NCI-H1436 (cell line): ENCODE measurements at regions not wholly inside any gene's neighbourhood (a gene's known extent, or its start where the extent isn't known, plus 50 kb on each side); places are given as distances from the start of the nearest gene placed in this dataset.

ENCODE experiments used
- DNase-seq: peaks from one replicate; lab custom pipeline; 2025; lab: John Stamatoyannopoulos, UW

DNA sequence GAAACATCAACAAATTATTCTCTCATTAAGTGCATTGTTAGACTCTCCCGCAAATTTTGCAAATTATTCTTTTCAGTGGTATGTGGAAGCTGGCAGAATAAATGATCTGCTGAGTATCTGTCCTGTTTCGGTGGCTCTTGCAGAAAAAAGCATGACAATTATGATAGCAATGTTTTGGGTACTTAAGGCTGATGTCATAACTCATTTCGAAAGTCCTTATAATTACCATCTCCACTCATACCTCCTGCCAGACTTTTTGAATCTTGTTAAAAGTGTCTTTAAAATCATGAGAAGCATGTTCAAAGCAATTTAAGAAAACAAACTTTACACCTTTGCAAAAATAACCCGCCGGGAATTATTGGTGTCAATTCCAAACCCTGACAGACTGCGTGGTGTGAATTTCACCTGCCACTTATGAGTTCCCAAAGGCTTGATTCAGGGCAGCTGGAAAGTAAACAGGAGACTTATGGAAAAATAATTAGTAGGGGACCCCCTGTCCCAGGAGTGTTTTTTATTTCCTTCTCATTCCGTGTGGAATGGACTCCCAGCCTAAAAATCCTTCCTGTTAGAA lies 87.6 kb upstream of the E2F3 start:
- no peak for DNase-seq

GRCh38 chr6:20314866-20315845 lies 86.5 kb upstream of the E2F3 start:
- no peak for DNase-seq

DNA sequence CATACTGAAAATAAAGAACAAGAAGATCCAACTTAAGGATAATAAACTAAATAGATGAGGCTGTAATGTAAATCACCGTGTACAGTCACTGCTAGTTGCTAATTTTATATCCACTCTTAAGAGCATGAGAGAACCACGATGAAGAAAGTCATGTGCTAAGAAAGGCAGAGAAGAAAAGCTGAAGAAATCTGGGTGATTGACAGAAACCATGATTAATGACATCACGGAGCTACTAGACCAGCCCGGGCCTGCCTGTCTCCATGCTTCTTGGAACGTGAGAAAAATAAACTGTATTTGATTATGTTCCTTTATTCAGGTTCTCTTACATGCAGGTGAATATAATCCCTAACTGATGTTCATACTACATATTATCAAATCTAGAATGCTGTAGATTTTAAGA lies 84.2 kb upstream of the E2F3 start:
- DNase-seq, result no peak

DNA sequence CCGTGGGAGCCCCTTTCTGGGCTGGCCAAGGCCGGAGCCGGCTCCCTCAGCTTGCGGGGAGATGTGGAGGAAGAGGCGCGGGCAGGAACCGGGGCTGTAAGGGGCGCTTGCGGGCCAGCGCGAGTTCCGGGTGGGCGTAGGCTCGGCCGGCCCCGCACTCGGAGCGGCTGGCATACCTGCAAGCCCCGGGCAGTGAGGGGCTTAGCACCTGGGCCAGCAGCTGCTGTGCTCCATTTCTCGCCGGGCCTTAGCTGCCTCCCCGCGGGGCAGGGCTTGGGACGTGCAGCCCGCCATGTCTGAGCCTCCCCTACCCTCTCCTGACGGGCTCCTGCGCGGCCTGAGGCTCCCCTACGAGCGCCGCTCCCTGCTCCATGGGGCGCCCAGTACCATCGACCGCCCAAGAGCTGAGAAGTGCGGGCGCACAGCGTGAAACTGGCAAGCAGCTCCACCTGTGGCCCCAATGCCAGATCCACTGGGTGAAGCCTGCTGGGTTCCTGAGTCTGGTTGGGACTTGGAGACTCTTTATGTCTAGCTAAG lies 82.8 kb upstream of the E2F3 start:
- no peak for DNase-seq

DNA sequence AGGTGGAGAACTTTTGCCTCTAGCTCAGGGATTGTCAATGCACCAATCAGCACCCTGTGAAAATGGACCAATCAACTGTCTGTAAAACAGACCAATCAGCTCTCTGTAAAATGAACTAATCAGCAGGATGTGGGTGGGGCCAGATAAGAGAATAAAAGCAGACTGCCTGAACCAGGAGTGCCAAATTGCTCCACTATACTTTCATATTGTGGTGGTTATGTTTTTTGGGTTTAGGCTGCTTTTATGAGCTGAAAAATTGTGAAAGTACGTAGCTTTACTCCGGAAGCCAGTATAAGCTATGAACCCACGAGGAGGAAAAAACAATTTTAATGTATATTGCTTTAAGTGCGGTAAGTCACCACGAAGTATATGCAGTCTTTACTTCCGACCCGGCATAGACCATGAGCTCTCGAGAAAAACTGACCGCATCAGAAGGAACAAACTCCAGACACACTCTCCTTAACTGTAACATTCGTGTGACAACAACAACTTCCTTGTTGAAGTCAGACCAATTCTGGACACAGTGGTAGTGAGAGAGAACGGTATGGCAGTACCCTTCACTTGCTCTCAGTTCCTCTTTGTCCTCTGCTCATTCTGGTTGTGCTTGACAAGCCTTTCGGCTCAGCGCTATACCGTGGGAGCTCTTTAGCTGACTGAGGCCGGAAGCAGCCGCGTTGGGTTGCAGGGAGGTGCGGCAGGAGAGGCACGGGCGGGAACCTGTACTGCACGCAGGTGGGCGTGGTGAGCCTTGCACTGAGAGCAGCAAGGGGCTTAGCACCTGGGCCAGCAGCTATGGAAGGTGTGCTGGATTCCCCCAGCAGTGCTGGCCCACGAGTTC lies 81.9 kb upstream of the E2F3 start:
- no peak for DNase-seq

DNA sequence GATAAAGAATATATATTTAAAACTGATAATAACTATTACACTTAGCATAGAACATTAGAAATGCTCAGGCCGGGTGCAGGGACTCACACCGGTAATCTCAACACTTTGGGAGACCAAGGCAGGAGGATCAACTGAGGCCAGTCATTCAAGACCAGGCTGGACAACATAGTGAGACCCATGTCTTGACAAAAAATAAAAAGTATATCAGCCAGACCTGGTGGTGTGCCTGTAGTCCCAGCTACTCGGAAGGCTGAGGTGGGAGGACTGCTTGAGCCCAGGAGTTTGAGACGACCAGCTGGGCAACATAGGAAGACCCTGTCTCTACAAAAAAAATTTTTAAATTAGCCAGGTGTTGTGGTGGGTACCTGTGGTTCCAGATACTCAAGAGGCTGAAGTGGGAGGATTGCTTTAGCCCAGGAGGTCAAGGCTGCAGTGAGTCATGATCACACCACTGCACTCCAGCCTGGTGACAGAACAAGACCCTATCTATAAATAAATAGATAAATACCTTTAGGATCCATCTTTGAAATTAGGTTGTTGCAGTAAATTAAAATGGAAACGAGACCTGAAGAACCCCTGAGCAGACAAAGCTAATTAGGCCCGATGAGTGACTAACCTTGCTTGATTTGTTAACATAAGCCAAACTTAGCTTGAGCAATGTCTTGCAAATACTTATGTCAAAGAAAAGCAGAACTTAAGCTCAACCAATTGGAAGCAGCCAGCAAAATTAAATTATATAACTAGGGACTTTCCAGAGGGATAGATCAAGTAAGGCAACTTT lies 75.8 kb upstream of the E2F3 start:
- no peak for DNase-seq

- DNase-seq, result no peak
Measured at GRCh38 chr6:20326422-20326728, 75.3 kb upstream of the E2F3 start.

DNA sequence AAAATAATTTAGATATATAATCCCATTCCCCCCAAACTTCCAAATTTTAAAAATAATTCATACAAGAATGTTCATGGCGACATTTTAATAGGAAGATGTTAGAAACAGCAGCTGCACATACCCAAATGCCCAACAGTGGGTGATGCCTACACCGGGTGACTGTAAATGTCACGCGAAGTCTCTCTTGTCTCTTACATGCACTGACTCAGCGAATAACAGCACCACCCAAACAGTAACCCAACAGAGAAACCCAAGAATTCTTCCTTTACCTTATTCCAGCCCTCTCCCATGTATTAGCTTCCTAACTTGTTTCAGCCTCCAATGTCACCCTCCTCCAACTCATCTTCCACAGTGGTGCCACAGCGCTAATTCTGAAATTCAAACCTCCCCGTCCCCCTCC lies 74.5 kb upstream of the E2F3 start:
- no peak for DNase-seq

GRCh38 chr6:20328266-20328923 lies 73.3 kb upstream of the E2F3 start:
- no peak for DNase-seq

GRCh38 chr6:20328924-20329300 lies 72.8 kb upstream of the E2F3 start:
- DNase-seq, result no peak

- DNase-seq, result no peak
Measured at GRCh38 chr6:20331042-20331441, 70.6 kb upstream of the E2F3 start.

- DNase-seq, result no peak
Measured at GRCh38 chr6:20331625-20332024, 70.1 kb upstream of the E2F3 start.

DNA sequence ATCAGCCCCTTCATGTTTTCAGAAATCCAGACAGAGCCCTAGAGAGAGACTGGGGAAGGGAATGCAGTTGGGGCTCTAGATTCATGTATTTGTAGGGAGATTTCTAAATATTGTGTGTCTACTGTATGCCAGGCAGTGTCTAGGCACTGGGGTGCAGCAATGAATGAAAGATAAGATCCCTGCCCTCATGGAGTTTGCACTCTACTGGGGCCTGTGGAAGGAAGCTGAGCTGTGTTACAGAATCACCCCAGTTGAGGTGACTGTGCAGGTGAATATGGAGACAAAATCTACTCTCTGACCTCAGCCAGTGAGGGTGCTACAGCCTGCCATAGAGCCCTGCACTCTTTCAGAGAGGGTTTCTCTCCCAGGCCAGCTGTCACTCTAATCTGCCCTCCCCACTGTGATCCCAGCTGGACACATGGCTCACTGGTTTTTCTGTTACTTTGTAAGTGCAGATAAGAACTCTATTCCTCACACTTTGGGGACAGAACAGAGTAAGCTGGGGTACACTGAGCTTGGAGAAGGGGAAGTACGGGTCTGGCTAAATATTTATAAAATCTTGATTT lies 69.2 kb upstream of the E2F3 start:
- DNase-seq, result no peak

DNA sequence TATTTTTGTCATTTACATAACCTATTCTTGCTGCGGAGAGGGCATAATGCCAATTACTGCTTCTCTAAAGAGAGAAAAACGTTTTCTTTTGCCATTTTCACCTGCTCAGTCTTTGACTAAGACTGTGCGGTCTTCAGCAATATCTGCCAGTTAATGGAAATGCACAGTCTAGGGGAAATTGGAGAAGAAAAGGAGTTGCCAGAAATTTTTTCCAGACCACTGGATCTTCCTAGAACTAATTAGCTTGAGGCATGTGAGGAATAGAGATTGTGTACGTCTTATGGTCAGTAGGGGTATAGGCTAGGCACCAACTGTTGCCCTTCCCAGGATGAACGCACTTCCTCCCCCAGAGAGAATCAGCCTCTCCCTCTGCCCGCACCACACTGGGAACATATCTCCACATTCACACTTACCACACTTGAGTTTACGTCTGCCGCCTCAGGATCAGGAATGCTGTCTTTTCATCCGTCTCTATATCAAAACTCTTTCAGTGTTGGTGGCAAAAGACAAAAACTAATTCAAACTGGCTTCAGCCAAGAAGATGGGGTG lies 67.9 kb upstream of the E2F3 start:
- DNase-seq, result no peak

GRCh38 chr6:20334334-20334733 lies 67.3 kb upstream of the E2F3 start:
- no peak for DNase-seq

DNA sequence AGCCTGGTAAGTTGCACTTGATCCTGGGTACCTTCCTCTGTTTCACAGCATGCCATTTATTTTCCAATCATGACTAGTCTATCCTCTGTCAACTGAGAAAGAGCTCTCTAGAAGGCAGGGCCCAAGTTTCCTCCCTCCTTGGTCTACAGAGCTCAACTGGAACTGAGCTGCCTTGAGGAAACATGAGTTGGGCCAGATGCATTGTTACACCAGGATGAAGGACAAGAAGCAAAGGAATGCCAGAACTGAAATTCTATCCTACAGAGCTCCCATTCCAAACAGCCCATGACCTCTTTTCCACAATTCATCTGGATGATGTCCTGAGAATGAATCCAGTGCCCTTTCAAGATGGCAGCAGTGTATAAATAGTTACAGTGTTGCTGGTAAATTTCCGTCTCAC lies 66.7 kb upstream of the E2F3 start:
- no peak for DNase-seq

DNA sequence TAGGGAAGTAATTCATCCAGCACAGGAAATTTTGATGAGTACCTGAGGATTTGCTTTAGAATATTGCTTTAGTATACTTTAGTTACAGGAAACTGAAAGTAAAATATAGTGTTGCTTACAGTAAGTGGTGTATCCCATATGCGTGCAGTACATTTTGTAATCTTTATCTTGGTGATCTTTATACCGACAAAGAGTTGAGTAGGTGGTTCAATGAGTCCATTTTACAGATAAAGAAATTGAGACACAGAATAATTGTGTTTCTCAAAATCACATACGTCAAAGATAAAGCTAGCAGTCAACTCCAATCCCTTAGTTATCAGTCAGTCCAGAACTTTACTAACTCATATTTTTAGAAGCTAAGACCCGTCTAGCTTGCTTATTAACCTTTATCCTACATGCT lies 65.8 kb upstream of the E2F3 start:
- no peak for DNase-seq

DNA sequence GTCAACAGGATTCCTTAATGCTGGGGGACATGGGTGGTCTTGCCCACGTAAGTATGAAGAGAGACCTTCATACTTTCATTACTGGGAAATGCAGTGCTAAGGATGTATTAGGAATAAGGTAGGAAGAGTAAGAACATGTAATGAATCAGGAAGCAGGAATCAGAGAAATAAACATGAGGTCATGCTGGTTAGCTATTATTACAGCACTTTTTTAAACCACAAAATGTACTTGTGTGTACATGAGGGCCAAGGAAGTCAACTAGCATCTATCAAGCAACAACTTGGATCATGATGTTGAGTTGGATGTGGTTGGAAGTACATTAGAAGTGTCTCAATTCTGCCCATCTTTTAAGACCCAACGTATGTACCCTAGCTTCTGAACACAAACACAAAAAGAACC lies 63.5 kb upstream of the E2F3 start:
- no peak for DNase-seq

DNA sequence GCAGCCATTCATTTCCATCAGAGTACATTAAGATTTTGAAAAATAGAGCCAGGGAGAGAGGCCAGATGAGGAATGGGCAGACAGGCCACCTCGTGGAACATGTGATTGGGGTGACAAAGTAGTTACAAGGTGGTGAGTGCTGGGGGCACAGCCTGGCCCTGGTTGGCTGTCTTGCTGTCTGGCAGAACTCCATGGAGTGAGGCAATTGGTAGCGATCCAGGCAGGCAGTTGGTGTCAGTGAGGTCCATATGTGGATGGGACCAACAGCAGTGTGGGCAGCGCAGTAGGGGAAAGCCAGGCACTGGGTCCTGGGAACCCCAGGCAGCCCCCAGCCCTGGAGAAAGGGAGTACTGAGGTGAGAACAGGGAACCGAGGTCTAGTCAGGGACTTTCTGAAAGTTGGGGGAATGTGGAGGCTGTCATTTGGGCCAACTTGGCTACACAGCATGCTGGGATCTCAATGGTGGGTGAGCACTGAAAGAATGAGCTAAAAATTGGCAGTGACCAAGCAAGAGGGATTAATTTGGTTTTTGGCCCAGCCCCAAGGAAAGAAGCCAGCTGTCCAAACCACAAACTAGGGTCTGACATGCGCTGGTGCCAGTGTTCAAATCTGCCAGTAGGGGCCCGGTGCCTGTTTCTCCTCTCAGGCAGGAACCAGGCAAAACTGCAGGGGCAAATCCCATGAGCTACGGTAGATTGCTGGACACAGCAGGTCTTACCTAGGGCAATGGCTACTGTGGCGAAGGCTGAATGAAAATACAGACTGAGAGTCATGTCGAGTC lies 61.4 kb upstream of the E2F3 start:
- DNase-seq, result no peak

DNA sequence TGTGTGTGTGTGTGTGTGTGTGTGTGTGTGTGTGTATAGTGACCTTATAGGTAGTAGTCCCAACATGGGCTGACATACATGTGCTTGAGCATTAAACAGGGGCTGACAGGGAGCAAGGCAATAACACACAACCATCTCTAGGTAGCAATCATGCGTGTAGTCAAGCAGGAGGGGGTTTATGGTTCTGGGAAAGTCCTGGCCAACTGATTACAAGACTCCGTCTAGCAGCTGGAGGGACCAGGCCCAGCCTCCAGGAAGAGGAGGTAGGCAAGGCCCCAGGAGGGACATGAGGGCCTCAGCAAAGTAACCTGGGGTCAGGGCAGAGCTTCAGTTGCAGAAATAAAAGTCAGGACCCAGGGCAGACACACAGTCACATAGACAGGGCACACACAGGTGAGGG lies 60.6 kb upstream of the E2F3 start:
- DNase-seq, result no peak
